Stimulated activated CD4-positive, alpha-beta T cell treated with anti-CD3 and anti-CD28 coated beads, Interleukin-2, amount 100 ng/mL, for 4 hours (primary cell): ENCODE measurements at regions not wholly inside any gene's neighbourhood (a gene's known extent, or its start where the extent isn't known, plus 50 kb on each side); places are given as distances from the start of the nearest gene placed in this dataset.
"Not testable (repeated sequence)": the region's sequence is repeated elsewhere in the genome, so short reads cannot be mapped to it uniquely, and the experiment has no call there.

ENCODE experiments used
- DNase-seq: peaks from one replicate; pipeline ENCODE4 v3.0.0-alpha.2; 2020; ENCODE audit warnings: low read depth

GRCh38 chr9:85880507-85880906 lies 60.4 kb upstream of the NAA35 start:
- DNase-seq = not testable (repeated sequence)

- DNase-seq = no peak
Observed at GRCh38 chr9:85884256-85884655, 56.7 kb upstream of the NAA35 start.

GRCh38 chr9:85890962-85891361 lies 50.0 kb upstream of the NAA35 start:
- no peak for DNase-seq
